Stimulated activated CD4-positive, alpha-beta T cell treated with anti-CD3 and anti-CD28 coated beads, Interleukin-15, amount 100 ng/mL, for 48 hours (primary cell): ENCODE measurements at regions not wholly inside any gene's neighbourhood (a gene's known extent, or its start where the extent isn't known, plus 50 kb on each side); places are given as distances from the start of the nearest gene placed in this dataset.

Experiments used
- DNase-seq, 2 donors: peaks; one replicate each; pipeline ENCODE4 v3.0.0-alpha.2; 2020; ENCODE audit warnings: low read depth in 2 of 2

GRCh38 chr12:4134448-4135263, 138.9 kb upstream of the CCND2 start:
- DNase-seq = no peak

DNA sequence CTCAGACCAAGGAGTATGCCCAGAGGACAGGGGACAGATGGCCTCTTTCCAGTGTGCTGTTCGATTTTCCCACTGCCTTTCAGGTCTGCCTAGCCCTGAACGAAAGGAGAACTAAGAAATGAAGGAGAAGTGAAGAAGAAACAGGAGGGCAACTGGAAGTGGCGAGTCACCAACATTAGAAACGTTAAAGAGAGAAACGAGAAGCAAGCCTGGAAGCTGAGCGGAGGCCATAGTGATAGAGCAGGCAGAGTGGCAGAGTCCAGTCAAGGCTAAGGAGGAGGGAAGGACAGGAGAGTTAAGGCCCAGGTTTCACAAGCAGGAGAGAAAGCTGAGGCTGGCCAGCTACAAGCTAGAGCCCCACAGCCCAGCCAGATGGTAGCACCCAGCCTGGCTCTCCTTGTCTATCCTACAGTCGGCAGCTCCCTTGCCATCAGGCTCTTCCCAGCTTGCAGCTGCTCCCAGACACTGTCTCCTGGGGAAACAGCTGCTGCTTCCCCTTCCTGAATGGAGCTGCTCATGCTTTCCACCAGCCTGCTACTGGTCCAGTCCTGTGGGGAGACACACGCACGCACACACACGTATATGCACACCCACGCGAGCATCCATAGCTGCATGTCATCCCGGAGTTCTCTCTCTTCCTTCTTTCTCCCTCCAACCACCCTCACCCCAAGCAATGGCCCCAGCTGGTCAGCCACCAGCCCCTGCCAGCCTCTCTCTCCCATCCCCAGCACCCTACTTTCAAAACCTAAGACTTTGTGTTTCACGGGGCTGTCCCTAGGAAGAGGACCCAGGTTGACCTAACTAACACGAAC, 139.7 kb upstream of the CCND2 start:
- no peak for DNase-seq

DNA sequence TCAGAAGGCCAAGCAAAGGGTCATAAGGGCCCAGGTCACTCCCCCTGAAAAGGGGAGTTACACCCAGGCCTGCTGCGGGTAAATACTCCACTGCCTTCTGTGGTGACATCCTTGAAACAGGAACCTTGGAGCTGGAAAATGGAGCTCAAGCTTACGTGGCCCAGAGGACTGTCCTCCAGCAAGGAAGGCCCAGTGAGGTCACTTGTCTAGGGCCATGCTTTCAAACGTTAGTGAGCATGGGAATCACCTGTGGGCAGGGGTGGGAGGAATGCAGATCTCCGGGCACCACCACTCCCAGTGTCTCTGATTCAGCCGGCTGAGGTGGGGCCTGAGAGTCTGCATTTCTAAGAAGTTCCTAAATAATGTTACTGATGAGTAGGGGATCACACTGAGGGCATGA, 140.5 kb upstream of the CCND2 start:
- DNase-seq = no peak

DNA sequence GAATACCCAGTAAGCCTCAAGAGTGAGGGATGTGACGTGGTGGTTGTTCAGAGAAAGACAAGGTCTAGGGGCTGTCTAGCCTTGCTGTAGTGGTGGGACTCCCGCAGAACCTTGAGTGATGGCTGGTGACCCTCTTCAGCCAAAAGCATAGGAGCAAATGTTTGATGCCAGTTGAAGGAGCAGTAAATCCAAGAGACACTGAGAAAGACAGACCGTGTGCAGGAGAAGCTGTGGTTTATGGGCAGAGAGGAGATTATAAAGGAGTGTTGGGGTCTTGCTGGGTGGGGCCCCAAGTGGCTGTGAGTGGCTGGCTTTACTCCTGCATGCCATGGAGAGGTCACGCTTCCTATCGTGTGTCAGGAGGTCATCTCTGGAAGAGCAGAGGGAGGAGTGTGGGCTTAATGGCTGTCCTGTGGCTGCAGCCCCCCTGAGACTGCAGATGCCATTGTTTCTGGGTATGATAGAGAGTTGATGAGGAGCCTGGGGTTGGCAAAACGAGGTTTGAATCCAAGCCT, 152.0 kb upstream of the CCND2 start:
- DNase-seq = no peak

GRCh38 chr12:4120316-4120917, 153.1 kb upstream of the CCND2 start:
- no peak for DNase-seq

GRCh38 chr12:4119157-4119761, 154.3 kb upstream of the CCND2 start:
- peak; percentile 61 to 64 for DNase-seq

- no peak for DNase-seq
Measured at GRCh38 chr12:4118601-4119156, 154.9 kb upstream of the CCND2 start.

- DNase-seq = no peak
Measured at GRCh38 chr12:4118017-4118510, 155.5 kb upstream of the CCND2 start.

DNA sequence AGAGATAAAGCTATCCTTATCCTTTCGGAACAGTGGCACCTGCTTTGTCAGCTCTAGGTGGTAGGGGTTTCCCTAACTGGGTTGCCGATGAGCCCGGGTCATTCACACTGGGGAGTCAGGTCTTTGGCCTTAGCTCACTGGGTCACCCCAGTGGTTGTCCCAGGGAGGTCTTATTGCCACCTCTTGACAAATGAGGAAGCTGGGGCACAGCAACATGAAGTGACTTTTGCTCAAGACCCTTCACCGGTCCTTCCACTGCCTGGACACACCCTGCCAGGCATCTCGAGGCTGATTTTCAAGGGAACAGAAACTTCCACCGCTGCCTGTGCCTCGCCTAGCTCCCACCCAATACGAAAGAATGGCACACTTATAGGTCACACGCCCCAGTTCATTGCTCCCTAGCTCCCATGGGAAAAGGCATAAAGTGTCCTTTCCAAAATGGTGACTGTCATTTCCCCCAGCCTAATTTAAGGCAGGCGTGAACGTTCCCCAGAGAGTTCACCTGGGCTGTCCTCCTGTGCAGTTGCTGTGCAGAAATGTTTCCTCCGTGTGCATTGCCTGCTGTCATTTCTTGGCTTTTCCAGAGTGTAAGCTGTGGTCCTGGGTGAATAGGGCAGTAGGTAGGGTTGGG, 156.1 kb upstream of the CCND2 start:
- DNase-seq = no peak

DNA sequence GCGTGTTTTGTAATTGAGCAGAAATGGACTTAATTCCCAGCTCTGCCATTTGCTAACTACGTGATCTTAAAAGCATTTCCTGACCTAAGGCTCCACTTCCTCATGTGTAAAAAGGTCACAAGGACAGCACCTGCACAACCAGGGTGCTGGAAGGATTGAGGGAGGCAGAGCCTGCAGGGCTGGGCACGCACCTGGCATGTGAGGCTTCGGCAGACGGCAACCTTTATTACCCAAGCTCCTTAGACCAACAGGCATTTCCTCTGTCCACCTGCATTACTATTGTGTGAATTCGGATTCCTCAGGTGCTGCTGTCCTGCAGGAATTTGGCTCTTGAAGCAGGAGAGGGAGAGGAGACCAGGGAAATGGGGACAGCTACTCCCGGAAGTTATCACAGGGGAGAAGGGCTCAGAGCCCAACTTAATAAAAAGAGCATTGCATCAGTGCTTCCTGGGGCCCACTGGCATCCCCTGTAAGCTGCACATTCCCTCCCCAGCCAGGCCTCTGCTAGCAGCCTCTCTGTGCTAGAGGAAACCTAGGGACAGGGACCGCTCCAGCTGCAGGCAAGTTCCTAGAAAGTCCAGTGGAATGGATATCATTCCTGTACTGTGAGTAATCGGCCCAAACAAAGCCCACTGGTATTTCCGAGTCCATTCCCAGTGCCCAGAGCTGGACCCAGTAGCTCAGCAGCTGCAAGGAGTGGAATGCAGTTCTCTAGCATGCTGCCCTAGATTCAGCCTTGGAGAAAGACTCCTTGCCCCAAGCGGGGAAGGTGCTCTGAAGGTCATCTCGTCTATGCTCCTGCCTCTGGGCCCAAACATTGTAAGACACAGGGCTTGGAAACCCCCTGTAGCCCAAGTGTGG, 157.1 kb upstream of the CCND2 start:
- no peak for DNase-seq

DNA sequence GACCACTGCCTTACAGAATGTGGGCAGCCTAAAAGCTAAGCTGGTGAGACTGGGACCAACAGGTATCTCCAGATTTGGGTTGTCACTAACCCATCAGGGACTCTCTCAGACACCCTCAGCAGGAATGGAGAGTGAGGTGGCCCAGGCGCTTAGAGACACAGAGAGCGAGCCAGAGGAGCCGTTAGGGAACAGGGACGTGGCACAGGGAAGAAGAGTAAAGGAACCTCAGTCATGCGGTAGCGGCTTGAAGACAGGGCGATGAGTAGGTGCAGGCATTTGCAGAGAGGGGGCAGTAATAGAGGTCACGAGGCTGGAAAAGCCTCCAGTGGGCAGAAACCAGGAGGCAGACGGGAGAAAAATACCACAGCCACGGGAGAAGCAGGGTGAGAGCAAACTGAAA, 158.0 kb upstream of the CCND2 start:
- no peak for DNase-seq

DNA sequence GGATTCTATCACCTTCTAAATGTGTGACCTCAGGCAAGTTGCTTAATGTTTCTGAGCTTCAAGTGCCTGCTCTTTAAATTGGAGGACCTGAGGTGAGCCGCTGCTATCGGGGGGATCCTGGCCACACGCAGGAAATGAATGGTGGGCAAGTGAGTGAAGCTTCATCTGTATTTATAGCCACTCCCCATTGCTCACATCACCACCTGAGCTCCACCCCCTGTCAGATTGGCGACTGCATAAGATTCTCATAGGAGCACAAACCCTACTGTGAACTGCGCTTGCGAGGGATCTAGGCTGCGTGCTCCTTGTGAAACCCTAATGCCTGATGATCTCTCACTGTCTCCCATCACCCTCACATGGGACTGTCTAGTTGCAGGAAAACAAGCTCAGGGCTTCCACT, 158.6 kb upstream of the CCND2 start:
- DNase-seq = no peak

DNA sequence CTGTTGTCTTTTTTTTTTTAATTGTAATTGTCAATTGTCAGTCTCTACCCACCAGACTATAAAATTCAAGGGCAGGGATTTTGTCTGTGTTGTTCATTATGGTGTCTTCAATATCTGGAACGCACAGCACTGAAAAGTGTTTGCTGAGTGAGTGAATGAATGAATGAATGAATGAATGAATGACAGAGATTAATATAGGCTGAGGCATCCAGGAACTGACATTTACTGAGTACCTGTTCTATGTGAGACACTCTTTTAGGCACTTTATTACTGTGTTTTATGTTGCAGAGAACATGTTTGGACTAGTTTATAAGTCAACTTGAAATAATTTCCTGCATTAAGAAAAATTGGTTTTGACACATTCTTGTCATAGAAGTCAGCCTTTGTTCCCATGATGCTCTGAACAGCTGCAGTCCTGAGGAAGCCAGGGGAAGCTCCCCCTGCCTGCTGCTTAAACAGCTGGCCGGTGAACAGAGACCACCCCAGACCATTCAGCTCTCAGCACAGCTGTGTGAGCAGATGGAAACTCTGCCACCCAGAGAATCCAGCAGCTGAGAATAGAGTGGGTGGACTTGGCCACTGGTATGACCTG, 160.7 kb upstream of the CCND2 start:
- no peak for DNase-seq

DNA sequence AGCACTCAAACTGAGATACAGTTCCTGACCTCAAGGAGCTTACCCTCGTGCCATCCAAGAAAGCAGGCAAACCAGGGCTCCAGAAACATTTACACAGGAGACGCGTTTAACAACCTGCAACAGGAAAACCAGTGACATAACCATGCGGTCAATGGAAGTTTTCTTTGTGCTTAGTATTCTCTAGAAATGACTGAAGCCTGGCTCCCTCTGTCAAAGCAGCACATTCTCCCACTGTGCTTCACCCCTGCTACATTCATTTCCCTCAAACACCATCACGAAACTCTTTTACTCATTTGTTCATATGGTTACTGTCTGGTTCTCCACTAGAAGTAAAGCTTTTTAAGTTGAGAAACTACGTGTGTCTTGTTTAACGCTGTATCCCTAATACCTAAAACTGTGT, 161.3 kb upstream of the CCND2 start:
- DNase-seq = no peak

DNA sequence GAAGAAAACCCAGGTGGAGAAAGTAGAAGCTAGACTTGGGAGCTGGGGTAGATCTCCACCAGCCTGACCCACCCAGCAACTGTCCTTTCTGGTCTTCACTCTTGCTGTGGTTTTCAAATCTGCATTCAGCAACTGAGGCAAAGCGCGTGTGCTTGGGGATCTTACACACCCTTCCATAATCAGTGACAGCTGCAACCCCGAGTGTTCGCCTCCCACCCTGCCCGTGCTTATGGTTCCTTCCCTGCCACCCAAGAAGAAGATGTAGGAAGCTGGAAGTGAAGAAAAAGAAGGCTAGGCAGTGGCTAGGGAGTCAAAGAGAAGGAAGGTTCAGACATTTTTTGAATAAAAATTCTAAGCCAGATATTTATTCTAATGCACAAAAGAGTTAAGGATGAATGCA, 162.6 kb upstream of the CCND2 start:
- no peak for DNase-seq

- DNase-seq = no peak
Measured at GRCh38 chr12:4109826-4110225, 163.7 kb upstream of the CCND2 start.

- DNase-seq = no peak
Measured at GRCh38 chr12:4108803-4109345, 164.7 kb upstream of the CCND2 start.

DNA sequence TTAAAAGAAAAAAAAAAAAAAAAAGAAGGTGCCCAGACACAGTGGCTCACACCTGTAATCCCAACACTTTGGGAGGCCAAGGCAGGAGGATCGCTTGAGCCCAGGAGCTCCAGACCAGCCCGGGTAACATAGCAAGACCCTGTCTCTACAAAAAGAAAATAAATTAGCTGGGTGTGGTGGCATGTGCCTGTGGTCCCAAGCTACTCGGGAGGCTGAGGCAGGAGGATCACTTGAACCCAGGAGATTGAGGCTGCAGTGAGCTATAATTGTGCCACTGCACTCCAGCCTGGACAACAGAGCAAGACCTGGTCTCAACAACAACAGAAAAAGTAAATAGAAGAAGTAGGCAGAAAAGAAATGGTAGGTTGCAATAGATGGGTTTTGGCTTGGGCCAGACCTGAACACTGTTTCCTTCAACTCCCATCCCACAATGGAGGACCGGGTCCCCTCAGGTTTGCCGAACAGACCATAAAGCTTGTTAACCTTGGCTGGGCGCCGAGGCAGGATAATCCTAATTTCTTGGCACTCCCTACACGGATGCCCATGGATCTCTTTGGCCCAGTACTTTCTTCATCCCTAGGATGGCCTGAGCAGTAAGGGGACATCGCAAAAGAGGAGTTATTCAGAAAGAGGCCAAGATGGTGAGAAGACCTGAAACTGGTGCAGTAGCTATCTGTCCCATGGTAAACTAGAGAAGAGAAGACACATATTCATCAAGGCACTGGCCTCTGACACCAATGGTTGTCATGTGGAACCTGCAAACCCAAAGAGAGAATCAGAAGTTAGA, 165.5 kb upstream of the CCND2 start:
- DNase-seq = no peak

DNA sequence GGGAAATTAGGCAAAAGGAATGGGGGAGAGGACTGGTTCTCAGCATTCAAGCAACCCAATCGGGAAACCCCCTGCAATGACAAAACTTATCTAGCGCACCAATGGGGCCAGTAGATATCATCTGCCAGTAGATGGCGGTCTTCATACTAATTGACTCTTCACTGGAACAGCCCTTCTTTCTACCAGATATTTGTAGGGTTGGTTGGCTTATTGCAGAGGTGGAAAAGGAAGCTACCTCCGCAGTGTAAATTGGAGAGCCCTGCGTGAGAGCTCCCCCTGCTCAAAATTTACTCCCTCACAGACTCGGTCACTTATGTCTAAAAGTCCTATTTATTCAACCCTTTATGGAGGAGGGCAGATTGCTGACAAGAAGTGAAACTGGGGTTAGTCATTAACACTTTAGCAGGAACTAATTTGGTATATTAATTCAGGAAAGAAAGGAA, 166.1 kb upstream of the CCND2 start:
- peak; percentile 45 to 61 for DNase-seq
